ENCODE measurements at regions not wholly inside any gene's neighbourhood (a gene's known extent, or its start where the extent isn't known, plus 50 kb on each side); places are given as distances from the start of the nearest gene placed in this dataset.

GRCh38 chr5:161138751-161139455 is 286.9 kb upstream of the ATP10B start:
- H3K27me3 ChIP-seq (ENCODE audit: control insufficient read depth in 3 of 3, insufficient read depth in 3 of 3, low read length in 3 of 3), result no peaks in the 10 kb centered on the region
- H3K9ac ChIP-seq (ENCODE audit: low read depth in 1 of 3, low read length in 3 of 3), result no peak overlapping the region
- H3K27ac ChIP-seq (ENCODE audit: low read depth, low read length), result no peak overlapping the region
- H3K4me1 ChIP-seq (ENCODE audit: control insufficient read depth in 3 of 3, insufficient read depth in 3 of 3, low read length in 3 of 3), result no peaks in the 10 kb centered on the region
- no peaks in the 10 kb centered on the region for H3K9me3 ChIP-seq (ENCODE audit: control insufficient read depth in 3 of 3, low read length in 3 of 3)
- no peak overlapping the region for H3K4me3 ChIP-seq (ENCODE audit: low read length in 3 of 3)
- no peaks in the 10 kb centered on the region for H3K36me3 ChIP-seq (ENCODE audit: control insufficient read depth in 3 of 3, insufficient read depth in 3 of 3, low read length in 3 of 3)

GRCh38 chr5:161134956-161135355 is 282.9 kb upstream of the ATP10B start:
- no peaks in the 10 kb centered on the region for H3K9me3 ChIP-seq (ENCODE audit: control insufficient read depth in 3 of 3, low read length in 3 of 3)
- H3K27me3 ChIP-seq (ENCODE audit: control insufficient read depth in 3 of 3, insufficient read depth in 3 of 3, low read length in 3 of 3), result no peaks in the 10 kb centered on the region
- H3K9ac ChIP-seq (ENCODE audit: low read depth in 1 of 3, low read length in 3 of 3), result no peak overlapping the region
- no peak overlapping the region for H3K27ac ChIP-seq (ENCODE audit: low read depth, low read length)
- H3K36me3 ChIP-seq (ENCODE audit: control insufficient read depth in 3 of 3, insufficient read depth in 3 of 3, low read length in 3 of 3), result no peaks in the 10 kb centered on the region
- no peak overlapping the region for H3K4me3 ChIP-seq (ENCODE audit: low read length in 3 of 3)
- no peaks in the 10 kb centered on the region for H3K4me1 ChIP-seq (ENCODE audit: control insufficient read depth in 3 of 3, insufficient read depth in 3 of 3, low read length in 3 of 3)

DNA sequence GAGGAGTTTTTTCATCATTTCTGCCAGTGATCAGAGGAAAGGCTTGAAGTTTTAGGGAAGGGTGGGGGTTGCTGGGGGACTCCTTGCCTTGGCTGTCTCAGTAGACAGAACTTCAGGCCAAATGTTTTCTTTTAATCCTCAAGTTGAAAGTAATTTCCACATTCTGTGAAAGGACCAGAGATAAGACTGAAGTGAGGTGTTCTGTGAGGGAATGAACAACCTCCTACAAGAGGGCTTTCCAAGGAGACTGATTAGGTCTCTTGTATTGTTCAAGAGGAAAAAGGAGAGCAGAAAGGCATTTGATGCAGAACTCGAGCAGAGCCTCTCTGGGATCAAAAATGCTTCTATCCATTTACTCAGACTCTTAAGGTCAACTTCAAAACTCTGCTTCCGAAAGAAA is 282.1 kb upstream of the ATP10B start:
- no peak overlapping the region for H3K9ac ChIP-seq (ENCODE audit: low read depth in 1 of 3, low read length in 3 of 3)
- no peak overlapping the region for H3K27ac ChIP-seq (ENCODE audit: low read depth, low read length)
- no peaks in the 10 kb centered on the region for H3K4me1 ChIP-seq (ENCODE audit: control insufficient read depth in 3 of 3, insufficient read depth in 3 of 3, low read length in 3 of 3)
- H3K9me3 ChIP-seq (ENCODE audit: control insufficient read depth in 3 of 3, low read length in 3 of 3), result no peaks in the 10 kb centered on the region
- no peaks in the 10 kb centered on the region for H3K27me3 ChIP-seq (ENCODE audit: control insufficient read depth in 3 of 3, insufficient read depth in 3 of 3, low read length in 3 of 3)
- H3K36me3 ChIP-seq (ENCODE audit: control insufficient read depth in 3 of 3, insufficient read depth in 3 of 3, low read length in 3 of 3), result no peaks in the 10 kb centered on the region
- H3K4me3 ChIP-seq (ENCODE audit: low read length in 3 of 3), result no peak overlapping the region

GRCh38 chr5:161115941-161116340 is 263.9 kb upstream of the ATP10B start:
- Histone ChIP-seq H3K4me1 (ENCODE audit: control insufficient read depth in 3 of 3, insufficient read depth in 3 of 3, low read length in 3 of 3) (no peaks in the 10 kb centered on the region), H3K27ac (ENCODE audit: low read depth, low read length) (no peak overlapping the region), H3K27me3 (ENCODE audit: control insufficient read depth in 3 of 3, insufficient read depth in 3 of 3, low read length in 3 of 3) (no peaks in the 10 kb centered on the region), H3K9ac (ENCODE audit: low read depth in 1 of 3, low read length in 3 of 3) (no peak overlapping the region), H3K36me3 (ENCODE audit: control insufficient read depth in 3 of 3, insufficient read depth in 3 of 3, low read length in 3 of 3) (no peaks in the 10 kb centered on the region), H3K9me3 (ENCODE audit: control insufficient read depth in 3 of 3, low read length in 3 of 3) (no peaks in the 10 kb centered on the region), H3K4me3 (ENCODE audit: low read length in 3 of 3) (no peak overlapping the region)

- Histone ChIP-seq H3K4me1 (ENCODE audit: control insufficient read depth in 3 of 3, insufficient read depth in 3 of 3, low read length in 3 of 3) (no peaks in the 10 kb centered on the region), H3K9me3 (ENCODE audit: control insufficient read depth in 3 of 3, low read length in 3 of 3) (no peaks in the 10 kb centered on the region), H3K4me3 (ENCODE audit: low read length in 3 of 3) (no peak overlapping the region), H3K36me3 (ENCODE audit: control insufficient read depth in 3 of 3, insufficient read depth in 3 of 3, low read length in 3 of 3) (no peaks in the 10 kb centered on the region), H3K27ac (ENCODE audit: low read depth, low read length) (no peak overlapping the region), H3K27me3 (ENCODE audit: control insufficient read depth in 3 of 3, insufficient read depth in 3 of 3, low read length in 3 of 3) (no peaks in the 10 kb centered on the region), H3K9ac (ENCODE audit: low read depth in 1 of 3, low read length in 3 of 3) (no peak overlapping the region)
Observed at GRCh38 chr5:161112371-161112770, 260.4 kb upstream of the ATP10B start.

DNA sequence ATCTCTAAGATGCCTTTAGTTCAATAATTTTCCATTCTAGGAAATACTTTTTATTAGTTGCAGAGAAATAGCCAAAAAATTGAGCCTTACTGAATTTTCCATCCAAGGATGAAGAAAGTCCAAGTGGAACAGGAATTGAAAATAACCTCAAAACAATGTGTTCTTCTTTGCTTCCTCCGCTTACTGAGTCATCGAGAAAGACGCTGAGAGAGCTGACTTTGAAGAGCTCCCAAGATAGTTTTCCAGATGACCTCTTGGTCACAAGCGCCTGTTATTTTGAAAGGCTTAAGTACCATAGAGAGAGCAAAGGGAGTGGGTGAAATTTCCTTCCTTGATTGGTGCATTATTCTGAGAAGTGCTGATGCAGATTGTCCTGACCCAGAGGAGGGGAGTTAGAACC is 253.5 kb upstream of the ATP10B start:
- H3K27me3 ChIP-seq (ENCODE audit: control insufficient read depth in 3 of 3, insufficient read depth in 3 of 3, low read length in 3 of 3), result no peaks in the 10 kb centered on the region
- no peaks in the 10 kb centered on the region for H3K9me3 ChIP-seq (ENCODE audit: control insufficient read depth in 3 of 3, low read length in 3 of 3)
- no peaks in the 10 kb centered on the region for H3K4me1 ChIP-seq (ENCODE audit: control insufficient read depth in 3 of 3, insufficient read depth in 3 of 3, low read length in 3 of 3)
- no peaks in the 10 kb centered on the region for H3K36me3 ChIP-seq (ENCODE audit: control insufficient read depth in 3 of 3, insufficient read depth in 3 of 3, low read length in 3 of 3)
- H3K27ac ChIP-seq (ENCODE audit: low read depth, low read length), result no peak overlapping the region
- no peak overlapping the region for H3K4me3 ChIP-seq (ENCODE audit: low read length in 3 of 3)
- no peak overlapping the region for H3K9ac ChIP-seq (ENCODE audit: low read depth in 1 of 3, low read length in 3 of 3)

DNA sequence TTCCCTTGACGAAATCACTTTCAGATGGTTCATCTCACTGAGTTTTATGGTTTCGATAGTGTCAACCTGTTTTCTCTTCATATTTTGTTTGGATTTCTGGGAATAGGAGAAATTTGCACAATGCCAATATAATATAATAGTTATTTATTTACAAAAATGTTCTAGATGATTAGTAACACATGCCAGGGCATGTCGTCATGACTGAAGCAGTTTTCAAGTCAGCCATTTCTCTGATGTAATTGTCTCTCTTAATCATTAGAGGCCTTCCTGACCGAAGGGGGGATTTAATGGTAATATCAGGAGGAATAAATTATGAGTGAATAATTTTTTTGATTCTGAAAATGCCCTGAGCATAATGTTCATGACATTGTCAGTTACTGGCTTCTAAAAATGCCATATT is 246.5 kb upstream of the ATP10B start:
- no peaks in the 10 kb centered on the region for H3K9me3 ChIP-seq (ENCODE audit: control insufficient read depth in 3 of 3, low read length in 3 of 3)
- no peak overlapping the region for H3K4me3 ChIP-seq (ENCODE audit: low read length in 3 of 3)
- H3K27me3 ChIP-seq (ENCODE audit: control insufficient read depth in 3 of 3, insufficient read depth in 3 of 3, low read length in 3 of 3), result peaks cover 0 to 3% (median 0%) of the 10 kb centered on the region in 3 donors
- H3K36me3 ChIP-seq (ENCODE audit: control insufficient read depth in 3 of 3, insufficient read depth in 3 of 3, low read length in 3 of 3), result no peaks in the 10 kb centered on the region
- no peak overlapping the region for H3K27ac ChIP-seq (ENCODE audit: low read depth, low read length)
- H3K9ac ChIP-seq (ENCODE audit: low read depth in 1 of 3, low read length in 3 of 3), result no peak overlapping the region
- H3K4me1 ChIP-seq (ENCODE audit: control insufficient read depth in 3 of 3, insufficient read depth in 3 of 3, low read length in 3 of 3), result no peaks in the 10 kb centered on the region

DNA sequence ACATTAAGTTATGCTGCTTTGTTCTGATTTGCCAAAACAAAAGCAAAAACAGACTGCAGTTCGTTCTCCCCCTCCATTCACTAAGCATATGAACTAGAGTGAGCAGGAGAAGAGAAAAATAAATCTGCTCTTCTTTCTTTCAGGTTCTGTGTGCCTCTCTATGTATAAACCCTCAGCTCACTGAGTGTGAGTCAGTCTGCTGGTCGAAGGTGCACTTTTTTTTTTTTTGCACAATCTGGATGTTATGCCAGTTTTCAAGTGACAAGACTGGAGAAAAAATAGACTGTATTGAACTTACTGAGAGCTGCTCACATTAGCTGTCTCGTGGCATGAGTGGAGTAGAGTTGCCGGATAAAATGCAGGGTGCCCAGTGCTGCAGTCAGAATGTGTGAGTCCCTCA is 244.6 kb upstream of the ATP10B start:
- Histone ChIP-seq H3K9me3 (ENCODE audit: control insufficient read depth in 3 of 3, low read length in 3 of 3) (no peaks in the 10 kb centered on the region), H3K27ac (ENCODE audit: low read depth, low read length) (no peak overlapping the region), H3K9ac (ENCODE audit: low read depth in 1 of 3, low read length in 3 of 3) (no peak overlapping the region), H3K4me1 (ENCODE audit: control insufficient read depth in 3 of 3, insufficient read depth in 3 of 3, low read length in 3 of 3) (no peaks in the 10 kb centered on the region), H3K27me3 (ENCODE audit: control insufficient read depth in 3 of 3, insufficient read depth in 3 of 3, low read length in 3 of 3) (peaks cover 0 to 3% (median 0%) of the 10 kb centered on the region in 3 donors), H3K4me3 (ENCODE audit: low read length in 3 of 3) (no peak overlapping the region), H3K36me3 (ENCODE audit: control insufficient read depth in 3 of 3, insufficient read depth in 3 of 3, low read length in 3 of 3) (no peaks in the 10 kb centered on the region)

DNA sequence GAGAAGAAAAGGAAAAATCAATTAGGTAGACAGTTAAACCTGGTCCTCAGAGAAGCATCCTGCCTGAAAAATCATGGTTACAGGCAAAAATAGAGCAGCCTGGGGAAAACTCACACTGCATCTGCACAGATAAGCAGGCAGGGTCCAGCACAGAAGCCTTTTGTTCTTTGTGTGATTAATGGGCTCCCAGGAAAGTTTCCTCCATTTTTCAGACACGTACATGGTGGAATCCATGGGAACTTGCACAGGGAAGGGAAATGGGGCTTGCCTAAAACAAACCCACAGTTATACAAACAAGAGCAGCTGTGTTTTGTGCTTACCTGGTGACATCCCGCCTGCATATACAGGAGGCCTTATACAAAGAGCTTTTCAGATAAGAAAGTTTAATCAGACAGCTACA is 243.9 kb upstream of the ATP10B start:
- peaks cover 0 to 3% (median 0%) of the 10 kb centered on the region in 3 donors for H3K27me3 ChIP-seq (ENCODE audit: control insufficient read depth in 3 of 3, insufficient read depth in 3 of 3, low read length in 3 of 3)
- no peaks in the 10 kb centered on the region for H3K9me3 ChIP-seq (ENCODE audit: control insufficient read depth in 3 of 3, low read length in 3 of 3)
- no peak overlapping the region for H3K4me3 ChIP-seq (ENCODE audit: low read length in 3 of 3)
- no peak overlapping the region for H3K27ac ChIP-seq (ENCODE audit: low read depth, low read length)
- no peaks in the 10 kb centered on the region for H3K4me1 ChIP-seq (ENCODE audit: control insufficient read depth in 3 of 3, insufficient read depth in 3 of 3, low read length in 3 of 3)
- no peaks in the 10 kb centered on the region for H3K36me3 ChIP-seq (ENCODE audit: control insufficient read depth in 3 of 3, insufficient read depth in 3 of 3, low read length in 3 of 3)
- H3K9ac ChIP-seq (ENCODE audit: low read depth in 1 of 3, low read length in 3 of 3), result no peak overlapping the region

DNA sequence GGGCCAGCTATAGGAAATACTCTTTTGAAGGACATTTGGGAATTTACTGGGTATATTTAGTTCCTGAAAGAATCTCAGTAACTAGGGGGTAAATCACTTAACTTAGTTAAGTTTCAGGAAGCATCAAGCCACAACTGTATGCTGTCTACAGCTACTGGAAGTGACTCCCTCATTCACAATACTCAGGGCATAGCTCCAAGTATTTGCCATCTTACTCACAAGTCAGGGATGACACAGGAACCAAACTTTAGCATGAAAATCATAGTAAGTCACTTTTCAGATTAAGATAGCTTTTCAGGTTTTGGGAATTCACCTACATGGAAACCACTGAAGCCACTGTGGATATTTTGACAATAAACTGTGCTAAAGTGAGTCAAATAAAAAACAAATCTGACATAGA is 242.4 kb upstream of the ATP10B start:
- Histone ChIP-seq H3K27me3 (ENCODE audit: control insufficient read depth in 3 of 3, insufficient read depth in 3 of 3, low read length in 3 of 3) (peaks cover 0 to 3% (median 0%) of the 10 kb centered on the region in 3 donors), H3K4me1 (ENCODE audit: control insufficient read depth in 3 of 3, insufficient read depth in 3 of 3, low read length in 3 of 3) (no peaks in the 10 kb centered on the region), H3K36me3 (ENCODE audit: control insufficient read depth in 3 of 3, insufficient read depth in 3 of 3, low read length in 3 of 3) (no peaks in the 10 kb centered on the region), H3K4me3 (ENCODE audit: low read length in 3 of 3) (no peak overlapping the region), H3K27ac (ENCODE audit: low read depth, low read length) (no peak overlapping the region), H3K9ac (ENCODE audit: low read depth in 1 of 3, low read length in 3 of 3) (no peak overlapping the region), H3K9me3 (ENCODE audit: control insufficient read depth in 3 of 3, low read length in 3 of 3) (no peaks in the 10 kb centered on the region)
